HCT116 (cell line): ENCODE measurements at regions not wholly inside any gene's neighbourhood (a gene's known extent, or its start where the extent isn't known, plus 50 kb on each side); places are given as distances from the start of the nearest gene placed in this dataset.

Experiments
- ATAC-seq: fragments of 200-7000 bp; cut with Tn5 transposase; 2 replicates; pipeline ENCODE4 v1.9.1; 2020; ENCODE audit warnings: mild to moderate bottlenecking, moderate library complexity
- BruUV-seq: library from RNA; stranded (reverse); fragments of 400-500 nt; replicated peaks from 2 replicates; lab custom pipeline; 2021; lab: Mats Ljungman, UMichigan
- CTCF ChIA-PET: fragments of 300-600 bp; sonication (Branson Sonifier 250); formaldehyde crosslinking; loops from one replicate; lab custom pipeline; 2021; ENCODE audit warnings: antibody characterized with exemption; lab: Charles Lee
- POLR2A ChIA-PET: fragments of 300-600, 350-600 bp; sonication (Branson Sonifier 250); formaldehyde crosslinking; loops from one replicate; lab custom pipeline; 2021; ENCODE audit warnings: antibody characterized with exemption; lab: Charles Lee
- RAD21 ChIA-PET, 2 experiments: fragments of 300-600 bp; sonication (Branson Sonifier 250); formaldehyde crosslinking; loops; one replicate each; lab custom pipeline; 2023; ENCODE audit warnings: low total read pairs in 2 of 2; ENCODE audit not compliant: uncharacterized antibody in 2 of 2, unreplicated experiment in 2 of 2, low non-redundant PET in 1 of 2; lab: Charles Lee
- DNase-seq: peaks from one replicate; pipeline ENCODE4 v3.0.0-alpha.2; 2010; ENCODE audit warnings: low read depth, low spot score
- H2AFZ ChIP-seq: fragments of 200-600 bp; shearing (Covaris generic), sonication (generic); 2 replicates; pipeline ENCODE4 v1.6.1; 2017; ENCODE audit warnings: low read depth, mixed run types, mixed read lengths, antibody characterized with exemption, low read length; ENCODE audit not compliant: poor library complexity, severe bottlenecking
- H3K27ac ChIP-seq: 2 replicates; pipeline ENCODE4 v1.5.1; 2012; ENCODE audit warnings: low read depth, low read length
- H3K27me3 ChIP-seq: fragments of 200-600 bp; sonication (generic); 2 replicates; pipeline ENCODE4 v1.6.1; 2016; ENCODE audit warnings: mixed run types, low read length, mixed read lengths; ENCODE audit not compliant: insufficient read depth
- H3K36me3 ChIP-seq, 2 experiments: fragments of 200-500 bp in 1 of 2; fragments of 200-600 bp in 1 of 2; sonication (Bioruptor generic) in 1 of 2; sonication (generic) in 1 of 2; 2 replicates each; pipeline versions ENCODE4 v1.5.1 to v1.6.1; 2014 to 2016; ENCODE audit warnings: low read length in 2 of 2, inconsistent platforms in 1 of 2, mixed read lengths in 1 of 2, mixed run types in 1 of 2; ENCODE audit not compliant: insufficient read depth in 2 of 2, control insufficient read depth in 1 of 2
- H3K4me1 ChIP-seq, 2 experiments: fragments of 200-600 bp in 1 of 2; sonication (generic) in 1 of 2; 2 replicates each; pipeline versions ENCODE4 v1.5.1 to v1.6.1; 2012 to 2017; ENCODE audit warnings: low read length in 2 of 2, inconsistent platforms in 1 of 2, mild to moderate bottlenecking in 1 of 2, mixed read lengths in 1 of 2, mixed run types in 1 of 2, moderate library complexity in 1 of 2; ENCODE audit not compliant: insufficient read depth in 2 of 2, control insufficient read depth in 1 of 2
- H3K4me2 ChIP-seq: fragments of 200-600 bp; sonication (generic); 2 replicates; pipeline ENCODE4 v1.6.1; 2017; ENCODE audit warnings: mixed run types, low read length, mixed read lengths
- H3K4me3 ChIP-seq, 2 experiments: fragments of 200-600 bp in 1 of 2; sonication (generic) in 1 of 2; replicated peaks in 1 of 2; 2 replicates each; pipeline ENCODE4 v1.5.1; 2011 to 2016; ENCODE audit warnings: low read length in 2 of 2, control low read depth in 1 of 2, low read depth in 1 of 2, mild to moderate bottlenecking in 1 of 2, mixed read lengths in 1 of 2, mixed run types in 1 of 2
- H3K79me2 ChIP-seq: fragments of 200-600 bp; sonication (generic); 2 replicates; pipeline ENCODE4 v1.6.1; 2017; ENCODE audit warnings: mild to moderate bottlenecking, mixed run types, low read length, moderate library complexity, mixed read lengths; ENCODE audit not compliant: insufficient read depth
- H3K9ac ChIP-seq: fragments of 200-600 bp; sonication (generic); 2 replicates; pipeline ENCODE4 v1.6.1; 2016; ENCODE audit warnings: low read length, mixed read lengths
- H3K9me2 ChIP-seq: fragments of 200-600 bp; sonication (generic), shearing (Covaris generic); 2 replicates; pipeline ENCODE4 v1.6.1; 2017; ENCODE audit warnings: mixed run types, mild to moderate bottlenecking, moderate library complexity; ENCODE audit not compliant: insufficient read depth
- H3K9me3 ChIP-seq, 2 experiments: fragments of 200-500 bp in 1 of 2; fragments of 200-600 bp in 1 of 2; sonication (Bioruptor generic) in 1 of 2; sonication (generic) in 1 of 2; 2 replicates each; pipeline ENCODE4 v1.6.1; 2014 to 2017; ENCODE audit warnings: low read length in 2 of 2, mixed read lengths in 2 of 2, inconsistent platforms in 1 of 2, low read depth in 1 of 2, mild to moderate bottlenecking in 1 of 2, mixed run types in 1 of 2, moderate library complexity in 1 of 2; ENCODE audit not compliant: control insufficient read depth in 1 of 2, insufficient read depth in 1 of 2
- H4K20me1 ChIP-seq: fragments of 200-600 bp; sonication (generic), shearing (Covaris generic); 2 replicates; pipeline ENCODE4 v1.6.1; 2017; ENCODE audit warnings: mixed run types, mild to moderate bottlenecking, moderate library complexity; ENCODE audit not compliant: insufficient read depth
- ATF3 ChIP-seq: IDR thresholded peaks from 2 replicates; pipeline ENCODE4 v1.6.1; 2012
- CBX3 ChIP-seq: IDR thresholded peaks from 2 replicates; pipeline ENCODE4 v1.6.1; 2012; ENCODE audit warnings: low read depth
- CEBPB ChIP-seq: IDR thresholded peaks from 2 replicates; pipeline ENCODE4 v1.6.1; 2012; ENCODE audit warnings: low read depth
- EGR1 ChIP-seq: IDR thresholded peaks from 2 replicates; pipeline ENCODE4 v1.6.1; 2012; ENCODE audit warnings: low read depth
- ELF1 ChIP-seq: IDR thresholded peaks from 2 replicates; pipeline ENCODE4 v1.6.1; 2012; ENCODE audit warnings: low read depth, borderline replicate concordance
- EZH2phosphoT487 ChIP-seq: fragments of 200-600 bp; IDR thresholded peaks from 2 replicates; pipeline ENCODE4 v1.6.1; 2018; ENCODE audit warnings: antibody characterized with exemption, borderline replicate concordance
- JUND ChIP-seq: IDR thresholded peaks from 2 replicates; pipeline ENCODE4 v1.6.1; 2012
- MAX ChIP-seq: IDR thresholded peaks from 2 replicates; pipeline ENCODE4 v1.6.1; 2012
- POLR2A ChIP-seq: IDR thresholded peaks from 2 replicates; pipeline ENCODE4 v1.7.0; 2011; ENCODE audit warnings: borderline replicate concordance; ENCODE audit not compliant: insufficient read depth, insufficient read length; ENCODE audit errors: extremely low read depth
- POLR2AphosphoS5 ChIP-seq: IDR thresholded peaks from 2 replicates; pipeline ENCODE4 v1.6.1; 2011; ENCODE audit warnings: mild to moderate bottlenecking, low read depth, low read length, moderate library complexity
- RAD21 ChIP-seq: IDR thresholded peaks from 2 replicates; pipeline ENCODE4 v1.6.1; 2012; ENCODE audit warnings: low read depth, mild to moderate bottlenecking
- SIN3A ChIP-seq: IDR thresholded peaks from 2 replicates; pipeline ENCODE4 v1.6.1; 2012; ENCODE audit warnings: low read depth
- SP1 ChIP-seq: IDR thresholded peaks from 2 replicates; pipeline ENCODE4 v1.6.1; 2012; ENCODE audit warnings: low read depth
- TCF7L2 ChIP-seq: IDR thresholded peaks from 2 replicates; pipeline ENCODE4 v1.7.0; 2011; ENCODE audit warnings: borderline replicate concordance, inconsistent platforms; ENCODE audit not compliant: insufficient read depth, insufficient read length; ENCODE audit errors: extremely low read depth
- YY1 ChIP-seq: IDR thresholded peaks from 2 replicates; pipeline ENCODE4 v1.6.1; 2011; ENCODE audit warnings: low read length, low read depth, moderate library complexity, mild to moderate bottlenecking; ENCODE audit not compliant: insufficient replicate concordance; ENCODE audit errors: extremely low read depth
- ZBTB33 ChIP-seq: IDR thresholded peaks from 2 replicates; pipeline ENCODE4 v1.6.1; 2011; ENCODE audit warnings: mild to moderate bottlenecking, low read length, moderate library complexity; ENCODE audit not compliant: insufficient replicate concordance; ENCODE audit errors: extremely low read depth
- ZFX ChIP-seq: fragments of 450-650 bp; IDR thresholded peaks from 2 replicates; pipeline ENCODE4 v1.6.1; 2017
- ZNF274 ChIP-seq: fragments of 200-500 bp; sonication (Bioruptor generic); IDR thresholded peaks from 2 replicates; pipeline ENCODE4 v1.6.1; 2014; ENCODE audit warnings: mild to moderate bottlenecking, low read depth, low read length, inconsistent platforms
- intact Hi-C: fragments of 100-400 bp; cut with micrococcal nuclease; formaldehyde crosslinking; loops from 2 replicates; pipeline ENCODE4 v1.10.0; 2022

DNA sequence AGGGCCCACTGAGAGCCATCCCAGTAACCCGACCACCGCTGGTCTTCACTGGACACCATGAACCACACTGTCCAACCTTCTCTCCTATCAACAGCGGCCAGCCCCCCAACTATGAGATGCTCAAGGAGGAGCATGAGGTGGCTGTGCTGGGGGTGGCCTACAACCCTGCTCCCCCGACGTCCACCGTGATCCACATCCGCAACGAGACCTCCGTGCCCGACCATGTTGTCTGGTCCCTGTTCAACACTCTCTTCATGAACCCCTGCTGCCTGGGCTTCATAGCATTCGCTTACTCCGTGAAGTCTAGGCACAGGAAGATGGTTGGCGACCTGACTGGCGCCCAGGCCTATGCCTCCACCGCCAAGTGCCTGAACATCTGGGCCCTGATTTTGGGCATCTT, 423.8 kb upstream of the EPHA5 start:
- CTCF ChIA-PET: no interaction called here

More for the DNA sequence above, 423.8 kb upstream of the EPHA5 start:
- no peak for TF ChIP-seq MAX
- TF ChIP-seq ZFX: no peak
- no peak for TF ChIP-seq RAD21
- no peak for TF ChIP-seq ZNF274
- no peak for TF ChIP-seq EGR1
- no peak for TF ChIP-seq TCF7L2
- TF ChIP-seq CEBPB: no peak
- no peak for TF ChIP-seq CBX3
- TF ChIP-seq EZH2phosphoT487: no peak
- TF ChIP-seq JUND: no peak
- no peak for TF ChIP-seq POLR2A
- TF ChIP-seq YY1: no peak
- TF ChIP-seq ZBTB33: no peak
- no peak for TF ChIP-seq SP1
- TF ChIP-seq POLR2AphosphoS5: no peak
- no peak for TF ChIP-seq ELF1
- TF ChIP-seq SIN3A: no peak
- no peak for TF ChIP-seq ATF3
- TF ChIP-seq, all 23 proteins: peak for 0
- intact Hi-C loops: no loop called here
- Histone ChIP-seq H3K36me3 (no peaks in the 10 kb centered on the region), H3K4me2 (no peak overlapping the region), H3K9me3 (peaks cover 0 to 3% of the 10 kb centered on the region in 2 experiments; a peak in 2 of 4 replicates), H3K9ac (no peak overlapping the region), H3K4me3 (no peak overlapping the region), H3K79me2 (no peaks in the 10 kb centered on the region), H4K20me1 (no peaks in the 10 kb centered on the region), H3K9me2 (no peaks in the 10 kb centered on the region), H2AFZ (no peak overlapping the region), H3K27ac (no peak overlapping the region), H3K4me1 (no peaks in the 10 kb centered on the region), H3K27me3 (no peaks in the 10 kb centered on the region)
- no TSS peak for BruUV-seq
- POLR2A ChIA-PET: no interaction called here
- no peak for DNase-seq
- ATAC-seq: no peak
- RAD21 ChIA-PET: no interaction called here
